ENCODE measurements at regions not wholly inside any gene's neighbourhood (a gene's known extent, or its start where the extent isn't known, plus 50 kb on each side); places are given as distances from the start of the nearest gene placed in this dataset.

DNA sequence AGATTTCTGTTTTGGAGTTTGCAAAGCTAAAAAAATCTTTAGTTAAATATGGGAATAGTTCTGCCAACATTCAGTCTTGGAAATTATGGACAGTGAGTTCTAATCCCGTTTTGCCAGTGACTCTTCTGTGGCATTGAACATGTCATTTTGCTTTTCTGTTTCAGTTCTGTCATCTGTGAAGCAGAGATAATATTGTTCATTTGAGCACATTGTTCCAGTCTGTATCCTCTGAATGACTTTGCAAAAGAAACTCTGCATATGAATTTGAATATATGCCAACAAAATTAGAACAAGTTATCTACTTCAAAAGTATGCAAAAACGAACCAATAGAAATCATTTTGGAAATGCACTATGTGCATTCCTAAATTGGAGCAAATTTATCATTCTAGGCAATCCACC, 746.0 kb upstream of the POT1 start (continued):
- TF ChIP-seq ZBTB40 (IDR thresholded peaks at IDR 0.05) = no peak
- TF ChIP-seq ZBTB40 (CRISPR knock-in tag; IDR thresholded peaks at IDR 0.05) = no peak
- TF ChIP-seq PPARD (CRISPR knock-in tag; IDR thresholded peaks at IDR 0.05) = no peak
- TF ChIP-seq, protein P1, sequence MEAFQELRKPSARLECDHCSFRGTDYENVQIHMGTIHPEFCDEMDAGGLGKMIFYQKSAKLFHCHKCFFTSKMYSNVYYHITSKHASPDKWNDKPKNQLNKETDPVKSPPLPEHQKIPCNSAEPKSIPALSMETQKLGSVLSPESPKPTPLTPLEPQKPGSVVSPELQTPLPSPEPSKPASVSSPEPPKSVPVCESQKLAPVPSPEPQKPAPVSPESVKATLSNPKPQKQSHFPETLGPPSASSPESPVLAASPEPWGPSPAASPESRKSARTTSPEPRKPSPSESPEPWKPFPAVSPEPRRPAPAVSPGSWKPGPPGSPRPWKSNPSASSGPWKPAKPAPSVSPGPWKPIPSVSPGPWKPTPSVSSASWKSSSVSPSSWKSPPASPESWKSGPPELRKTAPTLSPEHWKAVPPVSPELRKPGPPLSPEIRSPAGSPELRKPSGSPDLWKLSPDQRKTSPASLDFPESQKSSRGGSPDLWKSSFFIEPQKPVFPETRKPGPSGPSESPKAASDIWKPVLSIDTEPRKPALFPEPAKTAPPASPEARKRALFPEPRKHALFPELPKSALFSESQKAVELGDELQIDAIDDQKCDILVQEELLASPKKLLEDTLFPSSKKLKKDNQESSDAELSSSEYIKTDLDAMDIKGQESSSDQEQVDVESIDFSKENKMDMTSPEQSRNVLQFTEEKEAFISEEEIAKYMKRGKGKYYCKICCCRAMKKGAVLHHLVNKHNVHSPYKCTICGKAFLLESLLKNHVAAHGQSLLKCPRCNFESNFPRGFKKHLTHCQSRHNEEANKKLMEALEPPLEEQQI (IDR thresholded peaks at IDR 0.05) = peak; percentile 36; the same call in 1 of the 2 replicates
- no peak for TF ChIP-seq ZNF232 (CRISPR knock-in tag; IDR thresholded peaks at IDR 0.05)
- TF ChIP-seq KLF6 (CRISPR knock-in tag; IDR thresholded peaks at IDR 0.05; ENCODE audit: borderline replicate concordance) = no peak
- peak; percentile 54 for TF ChIP-seq CBFA2T3 (IDR thresholded peaks at IDR 0.05)
- peak; percentile 97 for TF ChIP-seq SOX6 (IDR thresholded peaks at IDR 0.05)
- no peak for TF ChIP-seq ZNF282 (CRISPR knock-in tag; IDR thresholded peaks at IDR 0.05)
- TF ChIP-seq NCOR1 (IDR thresholded peaks at IDR 0.05) = peak; percentile 11; the same call in 1 of the 2 replicates
- TF ChIP-seq CBX8 (IDR thresholded peaks at IDR 0.05; ENCODE audit: borderline replicate concordance, extremely low read depth, low read depth, low read length, poor library complexity, severe bottlenecking) = no peak
- no peak for TF ChIP-seq ZNF316 (IDR thresholded peaks at IDR 0.05)
- no peak for TF ChIP-seq POLR2B (IDR thresholded peaks at IDR 0.05; ENCODE audit: low read depth, partially characterized antibody)
- peak; percentile 54 for TF ChIP-seq ARID1B (IDR thresholded peaks at IDR 0.05)
- TF ChIP-seq MAFG (tag; conservative IDR thresholded peaks at IDR 0.05) = 0 out of 2 replicates have a peak, but pooled peaks have one; percentile 19
- TF ChIP-seq KDM1A (IDR thresholded peaks at IDR 0.05) = no peak
- TF ChIP-seq ZNF311 (CRISPR knock-in tag; IDR thresholded peaks at IDR 0.05) = no peak
- peak; percentile 48; the same call in 1 of the 2 replicates for TF ChIP-seq NFE2 (IDR thresholded peaks at IDR 0.05; ENCODE audit: low read depth)
- TF ChIP-seq DEAF1 (CRISPR knock-in tag; IDR thresholded peaks at IDR 0.05) = no peak
